ENCODE measurements at regions not wholly inside any gene's neighbourhood (a gene's known extent, or its start where the extent isn't known, plus 50 kb on each side); places are given as distances from the start of the nearest gene placed in this dataset.
"Not testable (repeated sequence)": the region's sequence is repeated elsewhere in the genome, so short reads cannot be mapped to it uniquely, and the experiment has no call there.

- DNase-seq (ENCODE audit: low spot score) = not testable (repeated sequence)
Measured at GRCh38 chr4:82301390-82301789, 72.4 kb downstream of the HNRNPD start.

- DNase-seq (ENCODE audit: low spot score) = peak; percentile 75
Measured at GRCh38 chr4:82293304-82293703, 80.5 kb downstream of the HNRNPD start.

- DNase-seq (ENCODE audit: low spot score) = no peak
Measured at GRCh38 chr4:82287720-82288119, 86.1 kb downstream of the HNRNPD start.

- peak; percentile 99 for DNase-seq (ENCODE audit: low spot score)
Measured at GRCh38 chr4:82284858-82285805, 88.7 kb downstream of the HNRNPD start.

GRCh38 chr4:82284475-82284857 lies 89.3 kb downstream of the HNRNPD start:
- no peak for DNase-seq (ENCODE audit: low spot score)

GRCh38 chr4:82282875-82283274 lies 90.9 kb downstream of the HNRNPD start:
- DNase-seq (ENCODE audit: low spot score) = no peak

GRCh38 chr4:82279550-82279949 lies 94.2 kb downstream of the HNRNPD start:
- DNase-seq (ENCODE audit: low spot score) = not testable (repeated sequence)

GRCh38 chr4:82276332-82276640 lies 97.5 kb downstream of the HNRNPD start:
- no peak for DNase-seq (ENCODE audit: low spot score)

GRCh38 chr4:82275431-82276331 lies 98.1 kb downstream of the HNRNPD start:
- DNase-seq (ENCODE audit: low spot score) = peak; percentile 46

GRCh38 chr4:82274700-82275099 lies 99.1 kb downstream of the HNRNPD start:
- not testable (repeated sequence) for DNase-seq (ENCODE audit: low spot score)

GRCh38 chr4:82272523-82272922 lies 101.3 kb downstream of the HNRNPD start:
- not testable (repeated sequence) for DNase-seq (ENCODE audit: low spot score)

- DNase-seq (ENCODE audit: low spot score) = not testable (repeated sequence)
Measured at GRCh38 chr4:82271915-82272480, 101.8 kb downstream of the HNRNPD start.

GRCh38 chr4:82268826-82269193 lies 105.0 kb downstream of the HNRNPD start:
- DNase-seq (ENCODE audit: low spot score) = no peak

- peak; percentile 68 for DNase-seq (ENCODE audit: low spot score)
Measured at GRCh38 chr4:82268050-82268825, 105.6 kb downstream of the HNRNPD start.

- DNase-seq (ENCODE audit: low spot score) = no peak
Measured at GRCh38 chr4:82267506-82267905, 106.3 kb downstream of the HNRNPD start.

GRCh38 chr4:82266345-82266744 lies 107.4 kb downstream of the HNRNPD start:
- DNase-seq (ENCODE audit: low spot score) = no peak

- DNase-seq (ENCODE audit: low spot score) = no peak
Measured at GRCh38 chr4:82261084-82261483, 112.7 kb downstream of the HNRNPD start.

- DNase-seq (ENCODE audit: low spot score) = no peak
Measured at GRCh38 chr4:82260632-82261031, 113.2 kb downstream of the HNRNPD start.

GRCh38 chr4:82256718-82257117 lies 117.1 kb downstream of the HNRNPD start:
- no peak for DNase-seq (ENCODE audit: low spot score)

GRCh38 chr4:82255657-82256056 lies 118.1 kb downstream of the HNRNPD start:
- DNase-seq (ENCODE audit: low spot score) = no peak

GRCh38 chr4:82248903-82249632 lies 124.7 kb downstream of the HNRNPD start:
- DNase-seq (ENCODE audit: low spot score) = peak; percentile 23

Data from NAMALWA (cell line).